Kidney epithelial cell (primary cell): ENCODE measurements at regions not wholly inside any gene's neighbourhood (a gene's known extent, or its start where the extent isn't known, plus 50 kb on each side); places are given as distances from the start of the nearest gene placed in this dataset.

Experiments
- DNase-seq: peaks from one replicate; pipeline ENCODE4 v3.0.0-alpha.2; 2010; ENCODE audit warnings: low read depth
- H3K27me3 ChIP-seq: 2 replicates; pipeline ENCODE4 v1.6.0; 2011; ENCODE audit warnings: low read length; ENCODE audit not compliant: control insufficient read depth, insufficient read depth
- H3K36me3 ChIP-seq: 2 replicates; pipeline ENCODE4 v1.5.1; 2011; ENCODE audit warnings: low read length; ENCODE audit not compliant: control insufficient read depth, insufficient read depth
- H3K4me3 ChIP-seq: 2 replicates; pipeline ENCODE4 v1.5.1; 2011; ENCODE audit warnings: low read depth, mild to moderate bottlenecking, control low read depth, low read length
- CTCF ChIP-seq: IDR thresholded peaks from 2 replicates; pipeline ENCODE4 v1.5.1; 2011; ENCODE audit warnings: mild to moderate bottlenecking, moderate library complexity, low read length, control low read depth, inconsistent platforms; ENCODE audit not compliant: insufficient read depth, poor library complexity, severe bottlenecking

GRCh38 chr18:2171840-2172625 lies 399.3 kb downstream of the METTL4 start:
- no peak overlapping the region for H3K4me3 ChIP-seq
- H3K27me3 ChIP-seq = no peaks in the 10 kb centered on the region
- no peak for TF ChIP-seq CTCF
- no peak for DNase-seq
- no peaks in the 10 kb centered on the region for H3K36me3 ChIP-seq

GRCh38 chr18:2172881-2173280 lies 398.4 kb downstream of the METTL4 start:
- H3K27me3 ChIP-seq = no peaks in the 10 kb centered on the region
- no peak for DNase-seq
- no peak for TF ChIP-seq CTCF

GRCh38 chr18:2173486-2173885 lies 397.8 kb downstream of the METTL4 start:
- Histone ChIP-seq H3K4me3 (no peak overlapping the region), H3K27me3 (no peaks in the 10 kb centered on the region), H3K36me3 (no peaks in the 10 kb centered on the region)
- TF ChIP-seq CTCF = no peak
- no peak for DNase-seq

More at GRCh38 chr18:2172881-2173280, 398.4 kb downstream of the METTL4 start:
- Histone ChIP-seq H3K4me3 (no peak overlapping the region), H3K36me3 (no peaks in the 10 kb centered on the region)

- no peak for DNase-seq
- Histone ChIP-seq H3K36me3 (no peaks in the 10 kb centered on the region), H3K4me3 (no peak overlapping the region), H3K27me3 (no peaks in the 10 kb centered on the region)
- no peak for TF ChIP-seq CTCF
Measured at GRCh38 chr18:2178036-2178435, 393.3 kb downstream of the METTL4 start.

GRCh38 chr18:2179498-2180183 lies 391.7 kb downstream of the METTL4 start:
- H3K27me3 ChIP-seq = no peaks in the 10 kb centered on the region
- H3K36me3 ChIP-seq = no peaks in the 10 kb centered on the region
- DNase-seq = no peak
- no peak for TF ChIP-seq CTCF
- no peak overlapping the region for H3K4me3 ChIP-seq

- Histone ChIP-seq H3K27me3 (no peaks in the 10 kb centered on the region), H3K4me3 (no peak overlapping the region), H3K36me3 (no peaks in the 10 kb centered on the region)
- no peak for TF ChIP-seq CTCF
- no peak for DNase-seq
Measured at GRCh38 chr18:2180586-2180985, 390.7 kb downstream of the METTL4 start.
